ACC112 (cell line): ENCODE measurements at regions not wholly inside any gene's neighbourhood (a gene's known extent, or its start where the extent isn't known, plus 50 kb on each side); places are given as distances from the start of the nearest gene placed in this dataset.

Experiments
- H2AFZ ChIP-seq: fragments of 200-600 bp; sonication (generic); one replicate; pipeline ENCODE4 v1.6.0; 2017; ENCODE audit warnings: antibody characterized with exemption, low read length; ENCODE audit not compliant: unreplicated experiment
- H3K27ac ChIP-seq: fragments of 200-600 bp; sonication (generic); 2 replicates; pipeline ENCODE4 v1.5.1; 2014; ENCODE audit warnings: low read depth, mild to moderate bottlenecking, antibody characterized with exemption, low read length, moderate library complexity
- H3K27me3 ChIP-seq: fragments of 200-600 bp; sonication (generic); 2 replicates; pipeline ENCODE4 v1.6.1; 2014; ENCODE audit warnings: mild to moderate bottlenecking, antibody characterized with exemption, low read length, moderate library complexity, mixed read lengths; ENCODE audit not compliant: insufficient read depth
- H3K36me3 ChIP-seq: fragments of 200-600 bp; sonication (generic); 2 replicates; pipeline ENCODE4 v1.6.1; 2016; ENCODE audit warnings: mild to moderate bottlenecking, antibody characterized with exemption, low read length, moderate library complexity, mixed read lengths; ENCODE audit not compliant: insufficient read depth
- H3K4me1 ChIP-seq: fragments of 200-600 bp; sonication (generic); one replicate; pipeline ENCODE4 v1.6.1; 2016; ENCODE audit warnings: low read length, mixed read lengths; ENCODE audit not compliant: insufficient read depth, unreplicated experiment, control insufficient read depth
- H3K4me3 ChIP-seq: fragments of 200-600 bp; sonication (generic); 2 replicates; pipeline ENCODE4 v1.5.1; 2014; ENCODE audit warnings: mild to moderate bottlenecking, low read depth, low read length
- H3K79me2 ChIP-seq: fragments of 200-600 bp; sonication (generic); one replicate; pipeline ENCODE4 v1.6.0; 2016; ENCODE audit warnings: low read length; ENCODE audit not compliant: control insufficient read depth, unreplicated experiment, insufficient read depth

- no peaks in the 10 kb centered on the region for H3K27me3 ChIP-seq
- no peaks in the 10 kb centered on the region for H3K36me3 ChIP-seq
- H3K4me3 ChIP-seq, result no peak overlapping the region
- no peak overlapping the region for H2AFZ ChIP-seq
- H3K4me1 ChIP-seq, result peaks cover 20% of the 10 kb centered on the region
- H3K27ac ChIP-seq, result no peak overlapping the region
- H3K79me2 ChIP-seq, result no peaks in the 10 kb centered on the region
Measured at GRCh38 chr18:10020171-10020570, 106.4 kb downstream of the VAPA start.

GRCh38 chr18:10022365-10022764 lies 108.5 kb downstream of the VAPA start:
- H3K27ac ChIP-seq, result no peak overlapping the region
- H3K79me2 ChIP-seq, result no peaks in the 10 kb centered on the region
- no peak overlapping the region for H2AFZ ChIP-seq
- H3K4me1 ChIP-seq, result no peaks in the 10 kb centered on the region
- H3K27me3 ChIP-seq, result no peaks in the 10 kb centered on the region
- no peaks in the 10 kb centered on the region for H3K36me3 ChIP-seq
- H3K4me3 ChIP-seq, result no peak overlapping the region

- no peaks in the 10 kb centered on the region for H3K36me3 ChIP-seq
- H3K27me3 ChIP-seq, result no peaks in the 10 kb centered on the region
- H2AFZ ChIP-seq, result no peak overlapping the region
- no peak overlapping the region for H3K4me3 ChIP-seq
- no peaks in the 10 kb centered on the region for H3K79me2 ChIP-seq
- H3K4me1 ChIP-seq, result no peaks in the 10 kb centered on the region
- no peak overlapping the region for H3K27ac ChIP-seq
Measured at GRCh38 chr18:10023853-10024570, 110.2 kb downstream of the VAPA start.

DNA sequence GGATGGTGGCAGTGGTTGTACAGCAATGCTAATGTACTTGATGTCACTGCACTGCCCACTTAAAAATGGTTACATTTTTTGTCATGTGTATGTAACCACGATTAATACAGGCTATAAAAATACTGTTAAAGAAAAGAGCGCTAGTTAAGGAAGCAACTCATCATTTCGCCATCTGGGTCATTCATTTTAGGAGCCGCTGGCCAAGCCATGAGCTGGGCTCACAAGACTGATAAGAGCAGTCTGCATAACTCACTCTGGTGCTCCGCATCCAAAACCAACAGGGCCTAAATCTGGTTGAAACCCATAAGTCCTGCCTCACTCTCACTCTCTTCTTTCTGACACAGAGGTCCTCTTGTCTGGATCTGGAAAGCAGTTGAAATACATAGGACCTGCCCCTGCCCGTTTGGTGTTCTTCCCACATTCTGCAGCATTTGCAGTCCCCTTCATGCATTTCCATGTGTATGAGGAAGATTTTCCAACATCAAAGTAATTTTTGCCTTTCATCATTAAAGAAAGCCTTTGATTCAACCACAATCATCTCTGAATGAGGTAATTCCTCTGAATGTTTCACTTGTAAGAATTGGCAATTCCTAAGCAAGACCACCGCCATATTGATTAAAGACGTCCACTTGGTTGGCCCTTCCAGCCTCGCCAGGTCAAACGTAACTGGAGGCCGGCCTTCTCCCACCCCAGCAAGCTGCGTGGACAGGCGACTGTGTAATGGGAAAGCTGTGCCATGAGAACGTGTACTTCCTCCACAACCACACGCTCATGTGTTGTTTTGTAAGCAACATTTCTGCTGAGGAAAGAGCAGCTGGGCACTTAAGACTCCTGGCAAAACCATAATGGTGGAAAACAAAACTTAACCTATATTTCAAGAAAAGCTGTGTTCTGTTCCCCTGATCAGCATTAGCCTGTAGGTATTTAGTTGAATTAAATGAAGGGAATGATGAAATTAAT lies 112.2 kb downstream of the VAPA start:
- H3K27ac ChIP-seq, result no peak overlapping the region
- no peak overlapping the region for H3K4me3 ChIP-seq
- H3K79me2 ChIP-seq, result no peaks in the 10 kb centered on the region
- H3K4me1 ChIP-seq, result no peaks in the 10 kb centered on the region
- no peak overlapping the region for H2AFZ ChIP-seq
- H3K27me3 ChIP-seq, result no peaks in the 10 kb centered on the region
- no peaks in the 10 kb centered on the region for H3K36me3 ChIP-seq

GRCh38 chr18:10027031-10027430 lies 113.2 kb downstream of the VAPA start:
- Histone ChIP-seq H3K4me3 (no peak overlapping the region), H3K36me3 (no peaks in the 10 kb centered on the region), H3K27ac (no peak overlapping the region), H3K27me3 (no peaks in the 10 kb centered on the region), H3K4me1 (no peaks in the 10 kb centered on the region), H2AFZ (no peak overlapping the region), H3K79me2 (no peaks in the 10 kb centered on the region)

DNA sequence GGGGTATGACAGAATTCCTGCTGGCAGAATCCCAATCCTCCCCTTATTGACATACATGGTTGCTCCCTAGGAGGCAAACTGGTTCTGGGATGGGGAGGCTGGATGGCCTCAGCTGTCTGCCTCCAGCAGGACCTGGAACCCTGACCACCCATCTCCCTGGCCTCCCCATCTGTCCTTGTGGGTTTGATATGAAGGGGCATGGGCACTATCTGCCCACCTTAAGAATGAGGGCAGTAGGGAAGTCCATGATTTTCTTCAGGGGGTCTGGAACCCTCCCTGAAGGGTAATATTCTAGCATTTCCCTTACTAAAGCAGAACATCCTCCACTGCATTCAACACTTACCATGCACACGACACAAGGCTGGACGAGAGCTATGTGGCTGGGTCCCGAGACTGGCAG lies 113.6 kb downstream of the VAPA start:
- no peak overlapping the region for H3K4me3 ChIP-seq
- H2AFZ ChIP-seq, result no peak overlapping the region
- no peaks in the 10 kb centered on the region for H3K4me1 ChIP-seq
- no peaks in the 10 kb centered on the region for H3K27me3 ChIP-seq
- no peaks in the 10 kb centered on the region for H3K36me3 ChIP-seq
- no peaks in the 10 kb centered on the region for H3K79me2 ChIP-seq
- no peak overlapping the region for H3K27ac ChIP-seq

DNA sequence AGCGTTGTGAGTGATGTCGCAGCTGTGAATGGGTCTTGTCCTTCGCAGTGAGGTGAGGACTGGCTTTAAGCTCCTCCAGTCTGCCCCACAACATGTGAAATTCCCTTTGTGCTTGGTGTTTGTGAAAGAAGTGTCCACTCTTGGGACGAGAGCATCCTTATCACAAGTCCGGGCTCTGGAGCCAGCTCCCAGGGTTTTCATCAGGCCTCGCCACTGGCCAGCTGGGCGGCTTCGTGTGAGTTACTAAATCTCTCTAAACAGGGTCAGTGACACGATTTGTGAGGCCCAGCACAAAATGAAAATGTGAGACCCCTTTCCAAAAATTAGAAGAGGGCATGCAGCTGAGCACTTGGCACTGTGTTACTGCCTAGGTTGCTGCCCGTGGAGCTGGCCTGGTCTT lies 115.9 kb downstream of the VAPA start:
- Histone ChIP-seq H3K27ac (no peak overlapping the region), H3K4me3 (no peak overlapping the region), H2AFZ (no peak overlapping the region), H3K79me2 (no peaks in the 10 kb centered on the region), H3K36me3 (no peaks in the 10 kb centered on the region), H3K4me1 (no peaks in the 10 kb centered on the region), H3K27me3 (no peaks in the 10 kb centered on the region)

DNA sequence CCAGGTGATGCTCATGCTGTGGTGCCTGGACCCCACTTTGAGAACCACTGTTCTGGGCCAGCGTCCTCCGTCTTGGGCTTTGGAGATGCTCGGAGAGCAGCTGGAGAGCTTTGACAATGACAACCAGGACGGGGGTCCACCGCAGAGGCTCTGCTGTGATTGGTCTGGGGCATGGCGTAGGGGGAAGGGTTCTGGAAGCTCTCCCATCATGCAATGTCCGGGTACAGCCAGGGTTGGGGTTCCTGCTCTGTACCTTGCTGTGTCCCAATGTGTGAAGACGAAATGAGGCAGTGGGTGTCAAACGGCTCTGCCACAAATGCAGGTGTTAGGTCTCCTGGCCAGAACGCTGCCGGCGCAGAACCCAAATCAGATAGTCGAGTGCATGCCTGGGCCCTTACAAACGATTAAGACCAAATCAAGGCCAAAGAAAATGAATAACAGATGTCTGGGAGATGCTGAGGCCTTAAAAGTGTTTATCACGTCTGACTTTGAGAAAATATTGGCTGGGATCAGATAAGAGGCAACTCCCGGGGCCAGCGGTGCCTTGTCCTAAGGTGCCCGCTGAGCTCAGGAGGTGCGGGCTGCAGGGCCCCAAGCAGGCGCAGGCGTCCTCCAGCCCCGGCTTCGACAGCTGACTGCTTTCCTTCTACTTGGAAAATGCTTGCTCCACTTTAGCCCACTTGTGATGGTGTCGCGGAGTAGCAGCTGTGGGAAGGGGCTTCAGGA lies 117.2 kb downstream of the VAPA start:
- H3K79me2 ChIP-seq, result no peaks in the 10 kb centered on the region

GRCh38 chr18:10032331-10033015 lies 118.7 kb downstream of the VAPA start:
- H2AFZ ChIP-seq, result no peak overlapping the region
- no peak overlapping the region for H3K27ac ChIP-seq
- H3K4me1 ChIP-seq, result no peaks in the 10 kb centered on the region
- no peaks in the 10 kb centered on the region for H3K79me2 ChIP-seq
- H3K36me3 ChIP-seq, result no peaks in the 10 kb centered on the region
- no peak overlapping the region for H3K4me3 ChIP-seq
- H3K27me3 ChIP-seq, result no peaks in the 10 kb centered on the region

More for the DNA sequence above, 117.2 kb downstream of the VAPA start:
- Histone ChIP-seq H3K36me3 (no peaks in the 10 kb centered on the region), H2AFZ (no peak overlapping the region), H3K27me3 (no peaks in the 10 kb centered on the region), H3K27ac (no peak overlapping the region), H3K4me3 (no peak overlapping the region), H3K4me1 (no peaks in the 10 kb centered on the region)

GRCh38 chr18:10033016-10033399 lies 119.2 kb downstream of the VAPA start:
- H3K27me3 ChIP-seq, result no peaks in the 10 kb centered on the region
- H3K79me2 ChIP-seq, result no peaks in the 10 kb centered on the region
- H3K36me3 ChIP-seq, result no peaks in the 10 kb centered on the region
- H3K4me3 ChIP-seq, result no peak overlapping the region
- no peak overlapping the region for H2AFZ ChIP-seq
- no peaks in the 10 kb centered on the region for H3K4me1 ChIP-seq
- no peak overlapping the region for H3K27ac ChIP-seq
